ENCODE measurements at regions not wholly inside any gene's neighbourhood (a gene's known extent, or its start where the extent isn't known, plus 50 kb on each side); places are given as distances from the start of the nearest gene placed in this dataset.

DNA sequence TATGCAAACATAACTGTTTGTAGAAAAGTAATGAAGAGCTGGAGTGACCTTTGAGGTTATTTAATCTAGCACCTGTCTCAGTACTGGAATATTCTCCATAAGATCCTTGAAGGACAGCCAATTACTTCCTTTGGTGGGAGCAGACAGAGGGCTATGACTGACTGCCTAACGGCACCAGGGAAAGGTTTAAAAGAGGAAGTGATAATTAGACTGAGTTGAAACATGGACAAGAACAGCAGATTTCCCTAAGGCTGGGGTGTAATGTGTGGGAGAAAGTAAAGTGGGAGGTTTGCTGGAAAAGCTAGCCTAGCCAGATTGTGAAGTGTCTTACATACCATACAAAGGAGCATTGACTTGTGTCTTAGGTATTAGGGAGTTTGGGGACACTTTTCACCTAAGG is 191.3 kb upstream of the PCDH9 start:
- Histone ChIP-seq H3K9ac (ENCODE audit: low read length) (no peak overlapping the region), H3K4me2 (ENCODE audit: low read length) (no peak overlapping the region), H4K20me1 (ENCODE audit: insufficient read depth, low read length) (no peaks in the 10 kb centered on the region), H2AFZ (ENCODE audit: low read depth, low read length) (no peak overlapping the region), H3K79me2 (ENCODE audit: insufficient read depth, low read length) (no peaks in the 10 kb centered on the region), H3K27me3 (ENCODE audit: insufficient read depth, low read length) (no peaks in the 10 kb centered on the region), H3K4me3 (ENCODE audit: insufficient read depth, low read depth, low read length) (no peak overlapping the region), H3K27ac (ENCODE audit: low read depth, low read length) (no peak overlapping the region), H3K9me3 (ENCODE audit: insufficient read depth, low read depth, low read length) (no peaks in the 10 kb centered on the region), H3K4me1 (ENCODE audit: insufficient read depth, low read length) (no peaks in the 10 kb centered on the region), H3K36me3 (ENCODE audit: insufficient read depth, low read length) (no peaks in the 10 kb centered on the region)
- H3K9me3 Mint-ChIP-seq (ENCODE audit: unreplicated experiment): no peaks in the 10 kb centered on the region
- H3K27ac Mint-ChIP-seq (ENCODE audit: unreplicated experiment): no peak overlapping the region
- H3K27me3 Mint-ChIP-seq (ENCODE audit: low read depth, unreplicated experiment): no peaks in the 10 kb centered on the region
- FAIRE-seq (no peak), DNase-seq (ENCODE audit: low read depth) (no peak)
- no peaks in the 10 kb centered on the region for H3K4me1 Mint-ChIP-seq (ENCODE audit: low read depth, unreplicated experiment)
- TF ChIP-seq EZH2 (IDR thresholded peaks at IDR 0.05; ENCODE audit: insufficient read depth, low read length): no peak
- TF ChIP-seq, protein P1, sequence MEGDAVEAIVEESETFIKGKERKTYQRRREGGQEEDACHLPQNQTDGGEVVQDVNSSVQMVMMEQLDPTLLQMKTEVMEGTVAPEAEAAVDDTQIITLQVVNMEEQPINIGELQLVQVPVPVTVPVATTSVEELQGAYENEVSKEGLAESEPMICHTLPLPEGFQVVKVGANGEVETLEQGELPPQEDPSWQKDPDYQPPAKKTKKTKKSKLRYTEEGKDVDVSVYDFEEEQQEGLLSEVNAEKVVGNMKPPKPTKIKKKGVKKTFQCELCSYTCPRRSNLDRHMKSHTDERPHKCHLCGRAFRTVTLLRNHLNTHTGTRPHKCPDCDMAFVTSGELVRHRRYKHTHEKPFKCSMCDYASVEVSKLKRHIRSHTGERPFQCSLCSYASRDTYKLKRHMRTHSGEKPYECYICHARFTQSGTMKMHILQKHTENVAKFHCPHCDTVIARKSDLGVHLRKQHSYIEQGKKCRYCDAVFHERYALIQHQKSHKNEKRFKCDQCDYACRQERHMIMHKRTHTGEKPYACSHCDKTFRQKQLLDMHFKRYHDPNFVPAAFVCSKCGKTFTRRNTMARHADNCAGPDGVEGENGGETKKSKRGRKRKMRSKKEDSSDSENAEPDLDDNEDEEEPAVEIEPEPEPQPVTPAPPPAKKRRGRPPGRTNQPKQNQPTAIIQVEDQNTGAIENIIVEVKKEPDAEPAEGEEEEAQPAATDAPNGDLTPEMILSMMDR (IDR thresholded peaks at IDR 0.05; ENCODE audit: insufficient read depth, low read depth, low read length): no peak
- no peak overlapping the region for H3K4me3 Mint-ChIP-seq (ENCODE audit: unreplicated experiment)
- H3K36me3 Mint-ChIP-seq (ENCODE audit: low read depth, unreplicated experiment): no peaks in the 10 kb centered on the region

DNA sequence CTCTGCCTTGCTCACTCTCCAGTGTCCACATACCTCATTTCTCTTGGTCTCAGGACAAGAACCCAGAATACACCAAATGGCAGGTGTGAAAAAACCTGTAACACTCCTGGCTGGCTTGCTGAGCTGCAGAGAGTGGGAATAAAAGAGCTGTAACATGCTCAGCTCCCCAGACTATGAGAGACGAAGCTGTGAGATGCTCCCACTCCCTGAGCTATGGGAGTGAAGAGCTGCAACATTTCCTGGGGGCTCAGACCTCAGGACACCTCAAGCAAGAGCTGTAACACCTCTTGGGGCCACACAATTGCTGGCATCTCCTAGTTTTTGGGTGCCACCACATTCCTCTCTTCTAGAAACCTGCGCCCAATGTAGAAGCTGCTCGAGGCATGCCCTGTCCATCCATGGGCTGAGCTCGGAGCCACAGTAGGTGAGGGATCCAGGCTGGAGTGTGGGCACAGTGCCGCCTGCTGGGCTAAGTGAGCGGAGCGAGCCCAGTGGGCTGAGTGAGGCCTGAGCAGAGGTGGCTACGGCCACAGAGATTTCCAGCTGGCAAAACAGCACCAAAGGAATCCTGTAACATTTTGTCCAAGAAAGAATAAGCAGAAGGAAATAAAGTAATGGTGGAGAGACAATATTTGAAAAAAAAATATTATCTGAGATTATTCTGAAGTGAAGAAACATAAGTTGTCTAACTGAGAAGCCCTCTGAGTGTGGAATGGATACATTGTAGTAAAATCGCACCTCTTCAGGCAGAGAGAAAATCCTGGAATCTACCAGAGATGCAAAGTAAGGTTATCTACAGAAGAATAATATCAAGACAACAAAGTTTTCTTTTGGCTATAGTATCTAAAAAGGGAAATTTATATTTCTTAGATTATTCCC is 186.2 kb upstream of the PCDH9 start:
- no peaks in the 10 kb centered on the region for H3K9me3 Mint-ChIP-seq (ENCODE audit: unreplicated experiment)

More for the DNA sequence above, 186.2 kb upstream of the PCDH9 start:
- no peaks in the 10 kb centered on the region for H3K4me1 Mint-ChIP-seq (ENCODE audit: low read depth, unreplicated experiment)
- no peak overlapping the region for H3K27ac Mint-ChIP-seq (ENCODE audit: unreplicated experiment)
- H3K36me3 Mint-ChIP-seq (ENCODE audit: low read depth, unreplicated experiment): no peaks in the 10 kb centered on the region
- H2AFZ ChIP-seq (ENCODE audit: low read depth, low read length): peak overlapping the region; percentile 29
- no peaks in the 10 kb centered on the region for H3K4me1 ChIP-seq (ENCODE audit: insufficient read depth, low read length)
- H3K4me2 ChIP-seq (ENCODE audit: low read length): no peak overlapping the region
- FAIRE-seq (peak; percentile 13), DNase-seq (ENCODE audit: low read depth) (peak; percentile 1)
- no peak overlapping the region for H3K9ac ChIP-seq (ENCODE audit: low read length)
- no peak overlapping the region for H3K27ac ChIP-seq (ENCODE audit: low read depth, low read length)
- H3K27me3 ChIP-seq (ENCODE audit: insufficient read depth, low read length): no peaks in the 10 kb centered on the region
- no peak overlapping the region for H3K4me3 ChIP-seq (ENCODE audit: insufficient read depth, low read depth, low read length)
- H3K9me3 ChIP-seq (ENCODE audit: insufficient read depth, low read depth, low read length): no peaks in the 10 kb centered on the region
- TF ChIP-seq, protein P1 (IDR thresholded peaks at IDR 0.05; ENCODE audit: insufficient read depth, low read depth, low read length): peak; percentile 49
- TF ChIP-seq EZH2 (IDR thresholded peaks at IDR 0.05; ENCODE audit: insufficient read depth, low read length): no peak
- H3K79me2 ChIP-seq (ENCODE audit: insufficient read depth, low read length): no peaks in the 10 kb centered on the region
- H4K20me1 ChIP-seq (ENCODE audit: insufficient read depth, low read length): no peaks in the 10 kb centered on the region
- H3K27me3 Mint-ChIP-seq (ENCODE audit: low read depth, unreplicated experiment): no peaks in the 10 kb centered on the region
- no peak overlapping the region for H3K4me3 Mint-ChIP-seq (ENCODE audit: unreplicated experiment)
- no peaks in the 10 kb centered on the region for H3K36me3 ChIP-seq (ENCODE audit: insufficient read depth, low read length)
